NK-92 treated with Interleukin-12 subunit alpha and Interleukin-12 subunit beta, amount 100 ng/mL, for 24 hours (cell line): ENCODE measurements at regions not wholly inside any gene's neighbourhood (a gene's known extent, or its start where the extent isn't known, plus 50 kb on each side); places are given as distances from the start of the nearest gene placed in this dataset.
"Not testable (repeated sequence)": the region's sequence is repeated elsewhere in the genome, so short reads cannot be mapped to it uniquely, and the experiment has no call there.

Experiments
- DNase-seq: peaks from one replicate; lab custom pipeline; 2025; lab: John Stamatoyannopoulos, UW

GRCh38 chr6:168852376-168852884 lies 401.2 kb downstream of the THBS2 start:
- no peak for DNase-seq

GRCh38 chr6:168851460-168852375 lies 401.9 kb downstream of the THBS2 start:
- DNase-seq, result no peak

GRCh38 chr6:168850027-168850736 lies 403.5 kb downstream of the THBS2 start:
- not testable (repeated sequence) for DNase-seq

GRCh38 chr6:168849459-168849858 lies 404.2 kb downstream of the THBS2 start:
- DNase-seq, result no peak

GRCh38 chr6:168848797-168849196 lies 404.8 kb downstream of the THBS2 start:
- DNase-seq, result no peak

- DNase-seq, result no peak
Observed at GRCh38 chr6:168844821-168845609, 404.0 kb downstream of the SMOC2 start.

- DNase-seq, result not testable (repeated sequence)
Observed at GRCh38 chr6:168842632-168843212, 401.7 kb downstream of the SMOC2 start.

GRCh38 chr6:168841609-168842278 lies 400.8 kb downstream of the SMOC2 start:
- DNase-seq, result no peak

- DNase-seq, result not testable (repeated sequence)
Observed at GRCh38 chr6:168840932-168841331, 399.9 kb downstream of the SMOC2 start.

GRCh38 chr6:168840299-168840698 lies 399.3 kb downstream of the SMOC2 start:
- not testable (repeated sequence) for DNase-seq

GRCh38 chr6:168838037-168838399 lies 397.0 kb downstream of the SMOC2 start:
- DNase-seq, result no peak

GRCh38 chr6:168837254-168838036 lies 396.5 kb downstream of the SMOC2 start:
- DNase-seq, result no peak

GRCh38 chr6:168835991-168836390 lies 395.0 kb downstream of the SMOC2 start:
- DNase-seq, result no peak

- DNase-seq, result no peak
Observed at GRCh38 chr6:168834801-168835200, 393.8 kb downstream of the SMOC2 start.

- DNase-seq, result no peak
Observed at GRCh38 chr6:168834042-168834587, 393.1 kb downstream of the SMOC2 start.

- DNase-seq, result no peak
Observed at GRCh38 chr6:168828800-168829199, 387.8 kb downstream of the SMOC2 start.

GRCh38 chr6:168828035-168828434 lies 387.1 kb downstream of the SMOC2 start:
- DNase-seq, result no peak

- no peak for DNase-seq
Observed at GRCh38 chr6:168827586-168827871, 386.5 kb downstream of the SMOC2 start.

- no peak for DNase-seq
Observed at GRCh38 chr6:168826726-168827585, 386.0 kb downstream of the SMOC2 start.

GRCh38 chr6:168826078-168826390 lies 385.1 kb downstream of the SMOC2 start:
- DNase-seq, result no peak
